HAP-1 (cell line): ENCODE measurements at regions not wholly inside any gene's neighbourhood (a gene's known extent, or its start where the extent isn't known, plus 50 kb on each side); places are given as distances from the start of the nearest gene placed in this dataset.
"Not testable (repeated sequence)": the region's sequence is repeated elsewhere in the genome, so short reads cannot be mapped to it uniquely, and the experiment has no call there.

Experiments used
- DNase-seq, 2 experiments: peaks; one replicate each; pipeline ENCODE4 v3.0.0-alpha.2; 2016 to 2020; ENCODE audit warnings: low spot score in 2 of 2
- H3K27me3 ChIP-seq: fragments of 250-450 bp; sonication (Bioruptor Pico); 2 replicates; pipeline ENCODE4 v1.5.1; 2020; ENCODE audit warnings: low read depth, mild to moderate bottlenecking, moderate library complexity
- H3K36me3 ChIP-seq: fragments of 250-450 bp; sonication (Bioruptor Pico); replicated peaks from 2 replicates; pipeline ENCODE4 v1.5.1; 2020; ENCODE audit warnings: mild to moderate bottlenecking
- H3K4me1 ChIP-seq: fragments of 250-450 bp; sonication (Bioruptor Pico); 2 replicates; pipeline ENCODE4 v1.5.1; 2020; ENCODE audit warnings: mild to moderate bottlenecking
- H3K4me3 ChIP-seq: fragments of 250-450 bp; sonication (Bioruptor Pico); 2 replicates; pipeline ENCODE4 v1.5.1; 2020; ENCODE audit warnings: mild to moderate bottlenecking, moderate library complexity
- H3K9me3 ChIP-seq: fragments of 250-450 bp; sonication (Bioruptor Pico); 2 replicates; pipeline ENCODE4 v1.5.1; 2020; ENCODE audit warnings: mild to moderate bottlenecking, moderate library complexity
- in situ Hi-C: fragments of 300-500 bp; cut with MboI; formaldehyde crosslinking; loops from 3 replicates; pipeline ENCODE4 v1.14.3; 2020; ENCODE audit warnings: low sequenced_read_pairs, inconsistent platforms, mixed read lengths

- H3K36me3 ChIP-seq = no peaks in the 10 kb centered on the region
- no peaks in the 10 kb centered on the region for H3K4me1 ChIP-seq
- no peaks in the 10 kb centered on the region for H3K9me3 ChIP-seq
- no peak for DNase-seq
- in situ Hi-C loops = no loop called here
- H3K4me3 ChIP-seq = no peak overlapping the region
- no peaks in the 10 kb centered on the region for H3K27me3 ChIP-seq
These were observed 330.5 kb upstream of the KCNMB2 start for GRCh38 chr3:178205740-178206139.

- in situ Hi-C loops = no loop called here
- Histone ChIP-seq H3K36me3 (no peaks in the 10 kb centered on the region), H3K9me3 (no peaks in the 10 kb centered on the region), H3K4me3 (no peak overlapping the region), H3K4me1 (no peaks in the 10 kb centered on the region), H3K27me3 (no peaks in the 10 kb centered on the region)
- no peak for DNase-seq
These were observed 329.7 kb upstream of the KCNMB2 start for GRCh38 chr3:178206521-178206920.

GRCh38 chr3:178207161-178207560 is 329.1 kb upstream of the KCNMB2 start:
- DNase-seq, H3K4me1 ChIP-seq, in situ Hi-C loops, H3K27me3 ChIP-seq, H3K4me3 ChIP-seq, H3K36me3 ChIP-seq, H3K9me3 ChIP-seq: not testable (repeated sequence)

- in situ Hi-C loops, H3K4me1 ChIP-seq, DNase-seq, H3K9me3 ChIP-seq, H3K36me3 ChIP-seq, H3K4me3 ChIP-seq, H3K27me3 ChIP-seq: not testable (repeated sequence)
These were observed 328.6 kb upstream of the KCNMB2 start for GRCh38 chr3:178207627-178208026.

- H3K36me3 ChIP-seq, DNase-seq, H3K4me3 ChIP-seq, H3K27me3 ChIP-seq, in situ Hi-C loops, H3K9me3 ChIP-seq, H3K4me1 ChIP-seq: not testable (repeated sequence)
These were observed 327.1 kb upstream of the KCNMB2 start for GRCh38 chr3:178209116-178209515.

- H3K4me1 ChIP-seq, DNase-seq, H3K4me3 ChIP-seq, H3K27me3 ChIP-seq, in situ Hi-C loops, H3K36me3 ChIP-seq, H3K9me3 ChIP-seq: not testable (repeated sequence)
These were observed 326.6 kb upstream of the KCNMB2 start for GRCh38 chr3:178209618-178210017.

- H3K9me3 ChIP-seq, H3K27me3 ChIP-seq, in situ Hi-C loops, H3K4me1 ChIP-seq, H3K4me3 ChIP-seq, H3K36me3 ChIP-seq, DNase-seq: not testable (repeated sequence)
These were observed 325.1 kb upstream of the KCNMB2 start for GRCh38 chr3:178211086-178211485.

GRCh38 chr3:178217479-178217878 is 318.8 kb upstream of the KCNMB2 start:
- H3K4me3 ChIP-seq = no peak overlapping the region
- DNase-seq = no peak
- H3K36me3 ChIP-seq = no peaks in the 10 kb centered on the region
- no peaks in the 10 kb centered on the region for H3K27me3 ChIP-seq
- no peaks in the 10 kb centered on the region for H3K9me3 ChIP-seq
- H3K4me1 ChIP-seq = no peaks in the 10 kb centered on the region
- in situ Hi-C loops = no loop called here

GRCh38 chr3:178218231-178218630 is 318.0 kb upstream of the KCNMB2 start:
- Histone ChIP-seq H3K4me3 (no peak overlapping the region), H3K36me3 (no peaks in the 10 kb centered on the region), H3K9me3 (no peaks in the 10 kb centered on the region), H3K27me3 (no peaks in the 10 kb centered on the region), H3K4me1 (no peaks in the 10 kb centered on the region)
- no peak for DNase-seq
- in situ Hi-C loops = no loop called here

GRCh38 chr3:178219661-178220060 is 316.6 kb upstream of the KCNMB2 start:
- H3K4me1 ChIP-seq, DNase-seq, H3K36me3 ChIP-seq, H3K4me3 ChIP-seq, H3K9me3 ChIP-seq, in situ Hi-C loops, H3K27me3 ChIP-seq: not testable (repeated sequence)

- Histone ChIP-seq H3K27me3 (no peaks in the 10 kb centered on the region), H3K9me3 (no peaks in the 10 kb centered on the region), H3K4me3 (no peak overlapping the region), H3K4me1 (no peaks in the 10 kb centered on the region), H3K36me3 (no peaks in the 10 kb centered on the region)
- no peak for DNase-seq
- in situ Hi-C loops = no loop called here
These were observed 312.4 kb upstream of the KCNMB2 start for GRCh38 chr3:178223876-178224275.

- no peaks in the 10 kb centered on the region for H3K9me3 ChIP-seq
- H3K36me3 ChIP-seq = no peaks in the 10 kb centered on the region
- H3K4me1 ChIP-seq = no peaks in the 10 kb centered on the region
- H3K27me3 ChIP-seq = no peaks in the 10 kb centered on the region
- H3K4me3 ChIP-seq = no peak overlapping the region
- in situ Hi-C loops = no loop called here
- DNase-seq = no peak
These were observed 310.1 kb upstream of the KCNMB2 start for GRCh38 chr3:178226094-178226493.

- Histone ChIP-seq H3K9me3 (no peaks in the 10 kb centered on the region), H3K4me3 (no peak overlapping the region), H3K4me1 (no peaks in the 10 kb centered on the region), H3K27me3 (no peaks in the 10 kb centered on the region), H3K36me3 (no peaks in the 10 kb centered on the region)
- no peak for DNase-seq
- in situ Hi-C loops = no loop called here
These were observed 304.6 kb upstream of the KCNMB2 start for GRCh38 chr3:178231645-178232044.

GRCh38 chr3:178233371-178234071 is 302.7 kb upstream of the KCNMB2 start:
- Histone ChIP-seq H3K4me1 (no peaks in the 10 kb centered on the region), H3K36me3 (no peaks in the 10 kb centered on the region), H3K27me3 (no peaks in the 10 kb centered on the region), H3K4me3 (no peak overlapping the region), H3K9me3 (no peaks in the 10 kb centered on the region)
- in situ Hi-C loops = no loop called here
- DNase-seq = no peak
